GM13977 (cell line): ENCODE measurements at regions not wholly inside any gene's neighbourhood (a gene's known extent, or its start where the extent isn't known, plus 50 kb on each side); places are given as distances from the start of the nearest gene placed in this dataset.

Source experiments
- DNase-seq: peaks from one replicate; pipeline ENCODE4 v3.0.0; 2012; ENCODE audit warnings: low spot score
- CTCF ChIP-seq: IDR thresholded peaks from 2 replicates; pipeline ENCODE4 v1.5.1; 2012; ENCODE audit warnings: mild to moderate bottlenecking, control low read depth; ENCODE audit not compliant: insufficient read depth; ENCODE audit errors: extremely low read depth, missing control alignments
- in situ Hi-C: fragments of 300-500 bp; cut with MboI; formaldehyde crosslinking; loops from one replicate; pipeline ENCODE4 v1.12.0; 2022; ENCODE audit warnings: low sequenced_read_pairs, low pct_unique_long_range_greater_than_20kb, mixed read lengths, inconsistent platforms; ENCODE audit not compliant: unreplicated experiment

GRCh38 chrX:147853701-147854100 lies 58.0 kb upstream of the FMR1 start:
- in situ Hi-C loops: no loop called here
- no peak for DNase-seq
- TF ChIP-seq CTCF: no peak

GRCh38 chrX:147859666-147860065 lies 52.1 kb upstream of the FMR1 start:
- TF ChIP-seq CTCF: no peak
- DNase-seq: no peak
- in situ Hi-C loops: no loop called here
